Nephron (organoid): ENCODE measurements at regions not wholly inside any gene's neighbourhood (a gene's known extent, or its start where the extent isn't known, plus 50 kb on each side); places are given as distances from the start of the nearest gene placed in this dataset.

Source experiments
- H3K27ac Mint-ChIP-seq, 3 experiments: 2 replicates each; pipeline ENCODE4 v1.8.0; 2020; ENCODE audit warnings: mixed read lengths in 3 of 3, mild to moderate bottlenecking in 2 of 3, moderate library complexity in 1 of 3
- H3K27me3 Mint-ChIP-seq: 2 replicates; pipeline ENCODE4 v1.8.0; 2021; ENCODE audit warnings: low read depth, mild to moderate bottlenecking, moderate library complexity, mixed read lengths
- H3K36me3 Mint-ChIP-seq: 2 replicates; pipeline ENCODE4 v1.8.0; 2020; ENCODE audit warnings: low read depth, mixed read lengths
- H3K4me1 Mint-ChIP-seq: 2 replicates; pipeline ENCODE4 v1.8.0; 2020; ENCODE audit warnings: mixed read lengths
- H3K4me3 Mint-ChIP-seq, 3 experiments: 2 replicates each; pipeline ENCODE4 v1.8.0; 2020; ENCODE audit warnings: mild to moderate bottlenecking in 3 of 3, mixed read lengths in 3 of 3, moderate library complexity in 2 of 3
- H3K9me3 Mint-ChIP-seq: 2 replicates; pipeline ENCODE4 v1.8.0; 2020; ENCODE audit warnings: mixed read lengths
- CTCF ChIP-seq, 3 experiments: fragments of 200-600 bp; sonication (generic); IDR thresholded peaks; one replicate each; pipeline ENCODE4 v1.5.0; 2021; ENCODE audit warnings: antibody characterized with exemption in 3 of 3; ENCODE audit not compliant: unreplicated experiment in 3 of 3

- Mint-ChIP-seq H3K4me1 (peaks cover 29% of the 10 kb centered on the region), H3K27ac (no peak overlapping the region), H3K9me3 (no peaks in the 10 kb centered on the region), H3K36me3 (no peaks in the 10 kb centered on the region), H3K27me3 (peaks cover 19% of the 10 kb centered on the region), H3K4me3 (no peak overlapping the region)
- no peak for TF ChIP-seq CTCF (IDR thresholded peaks at IDR 0.05; ENCODE audit: unreplicated experiment in 3 of 3)
Observed at GRCh38 chr20:59388402-59388801, 88.0 kb downstream of the EDN3 start.

GRCh38 chr20:59390437-59390836, 90.0 kb downstream of the EDN3 start:
- Mint-ChIP-seq H3K9me3 (no peaks in the 10 kb centered on the region), H3K27me3 (peaks cover 18% of the 10 kb centered on the region), H3K27ac (no peak overlapping the region), H3K36me3 (no peaks in the 10 kb centered on the region), H3K4me1 (peaks cover 28% of the 10 kb centered on the region), H3K4me3 (no peak overlapping the region)
- no peak for TF ChIP-seq CTCF (IDR thresholded peaks at IDR 0.05; ENCODE audit: unreplicated experiment in 3 of 3)

- H3K9me3 Mint-ChIP-seq = no peaks in the 10 kb centered on the region
- no peak overlapping the region for H3K27ac Mint-ChIP-seq
- no peak overlapping the region for H3K4me3 Mint-ChIP-seq
- peaks cover 15% of the 10 kb centered on the region for H3K27me3 Mint-ChIP-seq
- H3K4me1 Mint-ChIP-seq = peaks cover 12% of the 10 kb centered on the region
- no peaks in the 10 kb centered on the region for H3K36me3 Mint-ChIP-seq
- TF ChIP-seq CTCF (IDR thresholded peaks at IDR 0.05; ENCODE audit: unreplicated experiment in 3 of 3) = no peak
Observed at GRCh38 chr20:59391975-59392374, 91.6 kb downstream of the EDN3 start.

GRCh38 chr20:59392736-59393135, 92.3 kb downstream of the EDN3 start:
- Mint-ChIP-seq H3K4me3 (no peak overlapping the region), H3K4me1 (peaks cover 6% of the 10 kb centered on the region), H3K9me3 (no peaks in the 10 kb centered on the region), H3K27me3 (peaks cover 9% of the 10 kb centered on the region), H3K27ac (no peak overlapping the region), H3K36me3 (no peaks in the 10 kb centered on the region)
- TF ChIP-seq CTCF (IDR thresholded peaks at IDR 0.05; ENCODE audit: unreplicated experiment in 3 of 3) = no peak

- Mint-ChIP-seq H3K4me1 (peaks cover 6% of the 10 kb centered on the region), H3K27ac (no peak overlapping the region), H3K27me3 (peaks cover 9% of the 10 kb centered on the region), H3K36me3 (no peaks in the 10 kb centered on the region), H3K9me3 (no peaks in the 10 kb centered on the region), H3K4me3 (no peak overlapping the region)
- TF ChIP-seq CTCF (IDR thresholded peaks at IDR 0.05; ENCODE audit: unreplicated experiment in 3 of 3) = no peak
Observed at GRCh38 chr20:59393142-59393541, 92.7 kb downstream of the EDN3 start.

GRCh38 chr20:59395729-59396128, 95.3 kb downstream of the EDN3 start:
- H3K9me3 Mint-ChIP-seq = no peaks in the 10 kb centered on the region
- no peaks in the 10 kb centered on the region for H3K36me3 Mint-ChIP-seq
- TF ChIP-seq CTCF (IDR thresholded peaks at IDR 0.05; ENCODE audit: unreplicated experiment in 3 of 3) = no peak
- no peak overlapping the region for H3K27ac Mint-ChIP-seq
- no peak overlapping the region for H3K4me3 Mint-ChIP-seq
- peaks cover 6% of the 10 kb centered on the region for H3K4me1 Mint-ChIP-seq
- peaks cover 5% of the 10 kb centered on the region for H3K27me3 Mint-ChIP-seq
